K562 (cell line): ENCODE measurements at regions not wholly inside any gene's neighbourhood (a gene's known extent, or its start where the extent isn't known, plus 50 kb on each side); places are given as distances from the start of the nearest gene placed in this dataset.

Experiments used
- ATAC-seq: fragments of 200-7000 bp; cut with Tn5 transposase; 3 replicates; pipeline ENCODE4 v1.9.1; 2020; ENCODE audit warnings: moderate library complexity
- BruUV-seq: library from RNA; stranded (reverse); fragments of 400-500 nt; replicated peaks from 2 replicates; lab custom pipeline; 2021; lab: Mats Ljungman, UMichigan
- CTCF ChIA-PET: fragments of 300-600 bp; formaldehyde crosslinking; extraction: SDS; loops from one replicate; lab custom pipeline; 2021; ENCODE audit warnings: low intra/inter-chr PET ratio; lab: Yijun Ruan, JAX
- POLR2A ChIA-PET: fragments of 300-600, 350-650 bp; sonication (Branson Sonifier 250); formaldehyde crosslinking; extraction: SDS; loops from one replicate; lab custom pipeline; 2021; ENCODE audit warnings: antibody characterized with exemption, inconsistent platforms; lab: Yijun Ruan, JAX
- DNase-seq, 4 experiments: peaks; one replicate each; pipeline versions ENCODE4 v3.0.0 to v3.0.0-alpha.2; 2011 to 2018; ENCODE audit warnings: low spot score in 3 of 4, mixed read lengths in 3 of 4; ENCODE audit errors: extremely low read depth in 1 of 4
- FAIRE-seq: peaks from 2 replicates; lab custom pipeline; 2011; peaks lifted over from hg19 to GRCh38; lab: Jason Lieb, UNC
- H2AFZ ChIP-seq: 2 replicates; pipeline ENCODE4 v1.6.0; 2011; ENCODE audit warnings: low read depth, low read length, control low read depth, inconsistent platforms
- H3K27ac ChIP-seq: fragments of 200-600 bp; 3 replicates; pipeline ENCODE4 v1.8.0; 2011; ENCODE audit warnings: low read depth, mild to moderate bottlenecking, control low read depth, inconsistent platforms, low read length, moderate library complexity, mixed read lengths; ENCODE audit errors: extremely low read depth
- H3K27me3 ChIP-seq, 2 experiments: fragments of 300-600 bp in 1 of 2; 2 replicates in 1 of 2; 3 replicates in 1 of 2; pipeline versions ENCODE4 v1.6.0 to v1.8.0; 2011; ENCODE audit warnings: inconsistent platforms in 2 of 2, low read length in 2 of 2, mild to moderate bottlenecking in 1 of 2, mixed read lengths in 1 of 2, moderate library complexity in 1 of 2; ENCODE audit not compliant: control insufficient read depth in 2 of 2, insufficient read depth in 2 of 2
- H3K36me3 ChIP-seq: fragments of 300-600 bp; 3 replicates; pipeline ENCODE4 v1.8.0; 2011; ENCODE audit warnings: mild to moderate bottlenecking, low read length, inconsistent platforms; ENCODE audit not compliant: control insufficient read depth, insufficient read depth
- H3K4me1 ChIP-seq, 2 experiments: fragments of 200-600 bp in 1 of 2; replicated peaks in 1 of 2; 2 replicates in 1 of 2; 3 replicates in 1 of 2; pipeline versions ENCODE4 v1.5.1 to v1.8.0; 2011; ENCODE audit warnings: inconsistent platforms in 2 of 2, low read length in 2 of 2, mild to moderate bottlenecking in 1 of 2, mixed read lengths in 1 of 2, moderate library complexity in 1 of 2; ENCODE audit not compliant: control insufficient read depth in 2 of 2, insufficient read depth in 2 of 2
- H3K4me2 ChIP-seq: 2 replicates; pipeline ENCODE4 v1.6.1; 2011; ENCODE audit warnings: low read length, control low read depth, inconsistent platforms, mixed read lengths; ENCODE audit not compliant: insufficient read depth
- H3K4me3 ChIP-seq: fragments of 200-600 bp; sonication (generic), shearing (Covaris generic); 2 replicates; pipeline ENCODE4 v1.5.1; 2016; ENCODE audit warnings: control low read depth, inconsistent platforms
- H3K79me2 ChIP-seq: fragments of 200-600 bp; 3 replicates; pipeline ENCODE4 v1.8.0; 2011; ENCODE audit warnings: low read length, inconsistent platforms; ENCODE audit not compliant: control insufficient read depth, insufficient read depth
- H3K9ac ChIP-seq, 2 experiments: 2 replicates each; pipeline versions ENCODE4 v1.6.0 to v1.6.1; 2011; ENCODE audit warnings: low read depth in 2 of 2, low read length in 2 of 2, control low read depth in 1 of 2, inconsistent platforms in 1 of 2, mild to moderate bottlenecking in 1 of 2, mixed read lengths in 1 of 2; ENCODE audit not compliant: insufficient read depth in 1 of 2
- H3K9me1 ChIP-seq: one replicate; pipeline ENCODE4 v1.6.0; 2011; ENCODE audit warnings: inconsistent platforms, mild to moderate bottlenecking, low read length, moderate library complexity; ENCODE audit not compliant: control insufficient read depth, insufficient read depth
- H3K9me3 ChIP-seq: replicated peaks from 2 replicates; pipeline ENCODE4 v1.5.1; 2011; ENCODE audit warnings: low read depth, low read length, inconsistent platforms; ENCODE audit not compliant: control insufficient read depth, insufficient read depth
- H4K20me1 ChIP-seq: replicated peaks from 2 replicates; pipeline ENCODE4 v1.6.1; 2011; ENCODE audit warnings: low read length, inconsistent platforms, mixed read lengths; ENCODE audit not compliant: control insufficient read depth, insufficient read depth
- BCOR ChIP-seq: fragments of 450-650 bp; IDR thresholded peaks from 2 replicates; pipeline ENCODE4 v1.6.1; 2016
- BRD4 ChIP-seq: fragments of 200-600 bp; sonication (generic); IDR thresholded peaks from 2 replicates; pipeline ENCODE4 v1.6.1; 2017; ENCODE audit warnings: inconsistent platforms
- CREB5 ChIP-seq: fragments of 250-450 bp; sonication (Bioruptor Pico); IDR thresholded peaks from 2 replicates; pipeline ENCODE4 v1.5.0; 2020; ENCODE audit warnings: mild to moderate bottlenecking
- CREM ChIP-seq: IDR thresholded peaks from 2 replicates; pipeline ENCODE4 v1.6.1; 2014; ENCODE audit warnings: antibody characterized with exemption, low read depth
- E4F1 ChIP-seq: fragments of 250-450 bp; sonication (Bioruptor Pico); IDR thresholded peaks from 2 replicates; pipeline ENCODE4 v1.5.0; 2021; ENCODE audit warnings: mild to moderate bottlenecking, borderline replicate concordance
- GABPA ChIP-seq: fragments of 200-800 bp; sonication (Bioruptor generic); conservative IDR thresholded peaks from 2 replicates; pipeline ENCODE4 v1.6.1; 2016; ENCODE audit warnings: low read depth, missing genetic modification characterization, missing compliant biosample characterization
- IFI16 ChIP-seq: fragments of 250-450 bp; sonication (Bioruptor Pico); IDR thresholded peaks from 2 replicates; pipeline ENCODE4 v2.1.2; 2022; ENCODE audit warnings: mild to moderate bottlenecking, inconsistent platforms
- IRF2 ChIP-seq: sonication (generic); formaldehyde crosslinking; IDR thresholded peaks from 2 replicates; pipeline ENCODE4 v1.8.1; 2022; ENCODE audit warnings: mild to moderate bottlenecking, missing genetic modification reagents
- KAT2B ChIP-seq: IDR thresholded peaks from one replicate; pipeline ENCODE4 v1.6.1; 2012; ENCODE audit warnings: low read depth, mild to moderate bottlenecking, control low read depth, inconsistent platforms, low read length, moderate library complexity
- MED1 ChIP-seq: sonication (generic); formaldehyde crosslinking; IDR thresholded peaks from 2 replicates; pipeline ENCODE4 v1.8.1; 2023; ENCODE audit warnings: missing genetic modification reagents, borderline replicate concordance
- MYBL2 ChIP-seq, 2 experiments: fragments of 450-650 bp in 1 of 2; sonication (generic) in 1 of 2; formaldehyde crosslinking in 1 of 2; IDR thresholded peaks; 2 replicates each; pipeline versions ENCODE4 v1.6.1 to v1.8.1; 2017 to 2022; ENCODE audit warnings: borderline replicate concordance in 1 of 2, inconsistent platforms in 1 of 2, low read depth in 1 of 2, mild to moderate bottlenecking in 1 of 2, missing genetic modification reagents in 1 of 2, moderate library complexity in 1 of 2
- PHF21A ChIP-seq: fragments of 450-650 bp; IDR thresholded peaks from 2 replicates; pipeline ENCODE4 v1.6.1; 2017; ENCODE audit warnings: low read depth, borderline replicate concordance
- PRPF4 ChIP-seq: fragments of 200-400 bp; formaldehyde crosslinking; IDR thresholded peaks from one replicate; pipeline ENCODE4 v1.6.1; 2017; ENCODE audit warnings: low read length, low read depth, mild to moderate bottlenecking; ENCODE audit not compliant: insufficient read depth, poor library complexity, severe bottlenecking
- SMARCE1 ChIP-seq: fragments of 450-650 bp; IDR thresholded peaks from 2 replicates; pipeline ENCODE4 v1.7.1; 2016; ENCODE audit warnings: mild to moderate bottlenecking
- ZBTB2 ChIP-seq: fragments of 450-650 bp; IDR thresholded peaks from 2 replicates; pipeline ENCODE4 v1.6.1; 2016; ENCODE audit warnings: antibody characterized with exemption
- ZBTB9 ChIP-seq: fragments of 450-650 bp; formaldehyde crosslinking; IDR thresholded peaks from 2 replicates; pipeline ENCODE4 v1.4.0; 2020; ENCODE audit warnings: mild to moderate bottlenecking, moderate library complexity
- ZNF140 ChIP-seq: fragments of 250-450 bp; sonication (Bioruptor Pico); IDR thresholded peaks from 2 replicates; pipeline ENCODE4 v1.8.0; 2021; ENCODE audit warnings: moderate library complexity, mild to moderate bottlenecking, inconsistent platforms
- ZNF551 ChIP-seq: fragments of 250-450 bp; sonication (Bioruptor Pico); IDR thresholded peaks from 2 replicates; pipeline ENCODE4 v1.5.0; 2021; ENCODE audit warnings: mild to moderate bottlenecking, moderate library complexity
- ZNF780A ChIP-seq: fragments of 250-450 bp; sonication (Bioruptor Pico); IDR thresholded peaks from 2 replicates; pipeline ENCODE4 v1.5.0; 2021; ENCODE audit warnings: mild to moderate bottlenecking
- WGBS: fragments of 100-300 bp; shearing (Covaris generic); methylation state at CpG from one replicate; pipeline ENCODE4 v1.1.6; 2016; ENCODE audit warnings: low coverage, mixed read lengths; ENCODE audit not compliant: insufficient coverage; ENCODE audit errors: missing lambda C conversion rate; 5-methylcytosine and 5-hydroxymethylcytosine counted together
- in situ Hi-C: fragments of 300-500 bp; cut with MboI; formaldehyde crosslinking; loops from 4 replicates; pipeline ENCODE4 v1.15.0; 2018; ENCODE audit warnings: inconsistent platforms, mixed read lengths
- intact Hi-C: fragments of 100-400 bp; cut with micrococcal nuclease; formaldehyde crosslinking; loops from 2 replicates; pipeline ENCODE4 v1.14.2; 2022

- in situ Hi-C loops, result no loop called here
Observed at GRCh38 chr5:147063943-147064342, 170.9 kb upstream of the STK32A start.

More at GRCh38 chr5:147063943-147064342, 170.9 kb upstream of the STK32A start:
- BruUV-seq, result no TSS peak
- Histone ChIP-seq H4K20me1 (no peaks in the 10 kb centered on the region), H3K79me2 (no peaks in the 10 kb centered on the region), H3K27ac (no peak overlapping the region), H3K9ac (no peak overlapping the region), H3K36me3 (no peaks in the 10 kb centered on the region), H3K9me1 (no peaks in the 10 kb centered on the region), H3K4me3 (no peak overlapping the region), H3K4me1 (no peaks in the 10 kb centered on the region), H3K27me3 (no peaks in the 10 kb centered on the region), H3K9me3 (no peaks in the 10 kb centered on the region), H2AFZ (no peak overlapping the region), H3K4me2 (no peak overlapping the region)
- DNase-seq (no peak), ATAC-seq (no peak), FAIRE-seq (no peak)
- WGBS, result 0% methylated on average over 2 of the region's 2 CpGs
- CTCF ChIA-PET, result no interaction called here
- no peak for TF ChIP-seq ZNF551
- TF ChIP-seq BCOR, result no peak
- no peak for TF ChIP-seq ZBTB9 (CRISPR knock-in tag)
- TF ChIP-seq PHF21A, result no peak
- TF ChIP-seq IRF2, result no peak
- no peak for TF ChIP-seq ZBTB2
- no peak for TF ChIP-seq MED1 (CRISPR knock-in tag)
- TF ChIP-seq E4F1, result no peak
- TF ChIP-seq ZNF140 (CRISPR knock-in tag), result no peak
- TF ChIP-seq BRD4, result no peak
- TF ChIP-seq IFI16 (CRISPR knock-in tag), result no peak
- no peak for TF ChIP-seq MYBL2 (IDR thresholded peaks at IDR 0.05; ENCODE audit: low read depth)
- no peak for TF ChIP-seq MYBL2 (CRISPR knock-in tag; IDR thresholded peaks at IDR 0.05; ENCODE audit: borderline replicate concordance)
- no peak for TF ChIP-seq KAT2B
- no peak for TF ChIP-seq CREB5 (CRISPR knock-in tag)
- TF ChIP-seq PRPF4, result no peak
- TF ChIP-seq GABPA (tag), result no peak
- TF ChIP-seq SMARCE1, result no peak
- no peak for TF ChIP-seq CREM
- no peak for TF ChIP-seq ZNF780A (CRISPR knock-in tag)
- POLR2A ChIA-PET, result interaction anchor here (0.6 kb wide), 1 partner anchor 240 kb away, joined by 3 read pairs; no protein-coding TSS in a partner anchor
- intact Hi-C loops, result no loop called here
